H1 (cell line): ENCODE measurements at regions not wholly inside any gene's neighbourhood (a gene's known extent, or its start where the extent isn't known, plus 50 kb on each side); places are given as distances from the start of the nearest gene placed in this dataset.

Experiments used
- KDM5A ChIP-seq: fragments of 200-600 bp; IDR thresholded peaks from 2 replicates; pipeline ENCODE4 v1.7.1; 2012; ENCODE audit warnings: mild to moderate bottlenecking, low read length, inconsistent platforms, mixed read lengths
- MAFK ChIP-seq: IDR thresholded peaks from 2 replicates; pipeline ENCODE4 v1.6.1; 2012; ENCODE audit warnings: low read depth, mild to moderate bottlenecking, improper control_type of control experiment, low read length
- MAX ChIP-seq: IDR thresholded peaks from 2 replicates; pipeline ENCODE4 v1.6.1; 2012; ENCODE audit warnings: inconsistent platforms
- PHF8 ChIP-seq: fragments of 200-600 bp; sonication (generic); conservative IDR thresholded peaks from 2 replicates; pipeline ENCODE4 v1.7.1; 2012; ENCODE audit warnings: low read depth, mild to moderate bottlenecking, inconsistent platforms, low read length, moderate library complexity
- RFX5 ChIP-seq: IDR thresholded peaks from 2 replicates; pipeline ENCODE4 v1.6.1; 2011; ENCODE audit warnings: low read depth, low read length, improper control_type of control experiment, borderline replicate concordance
- SAP30 ChIP-seq: fragments of 300-600 bp; sonication (generic); IDR thresholded peaks from 2 replicates; pipeline ENCODE4 v1.7.1; 2012; ENCODE audit warnings: low read length, moderate library complexity, mild to moderate bottlenecking, inconsistent platforms; ENCODE audit not compliant: insufficient read depth, insufficient replicate concordance
- SP4 ChIP-seq: IDR thresholded peaks from 2 replicates; pipeline ENCODE4 v1.6.1; 2012; ENCODE audit warnings: low read length, inconsistent platforms
- TF ChIP-seq, protein P1 (sequence below): fragments of 300-600 bp; sonication (generic); IDR thresholded peaks from 2 replicates; pipeline ENCODE4 v1.7.1; 2012; ENCODE audit warnings: low read length, moderate library complexity, mild to moderate bottlenecking, inconsistent platforms; ENCODE audit not compliant: insufficient replicate concordance

DNA sequence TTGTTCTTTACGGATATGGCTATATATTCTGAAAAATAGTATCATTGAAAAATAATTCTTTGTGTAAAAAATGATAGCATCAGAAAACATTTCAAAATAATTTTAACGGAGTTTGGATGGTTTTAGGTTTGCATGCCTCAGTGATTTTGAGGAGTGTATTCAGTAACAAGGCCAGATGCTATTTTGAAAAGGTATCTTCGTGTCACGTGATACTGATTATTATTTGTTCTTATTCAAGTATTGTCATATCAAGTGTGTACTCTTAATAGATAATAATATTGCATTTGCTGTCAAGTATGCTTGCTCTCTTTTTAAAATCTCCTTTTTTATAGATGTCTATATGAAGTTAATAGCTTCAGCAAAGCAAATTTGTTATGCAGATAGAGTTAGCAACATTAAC is 313.1 kb upstream of the PTPRD start (continued):
- TF ChIP-seq, protein P1, sequence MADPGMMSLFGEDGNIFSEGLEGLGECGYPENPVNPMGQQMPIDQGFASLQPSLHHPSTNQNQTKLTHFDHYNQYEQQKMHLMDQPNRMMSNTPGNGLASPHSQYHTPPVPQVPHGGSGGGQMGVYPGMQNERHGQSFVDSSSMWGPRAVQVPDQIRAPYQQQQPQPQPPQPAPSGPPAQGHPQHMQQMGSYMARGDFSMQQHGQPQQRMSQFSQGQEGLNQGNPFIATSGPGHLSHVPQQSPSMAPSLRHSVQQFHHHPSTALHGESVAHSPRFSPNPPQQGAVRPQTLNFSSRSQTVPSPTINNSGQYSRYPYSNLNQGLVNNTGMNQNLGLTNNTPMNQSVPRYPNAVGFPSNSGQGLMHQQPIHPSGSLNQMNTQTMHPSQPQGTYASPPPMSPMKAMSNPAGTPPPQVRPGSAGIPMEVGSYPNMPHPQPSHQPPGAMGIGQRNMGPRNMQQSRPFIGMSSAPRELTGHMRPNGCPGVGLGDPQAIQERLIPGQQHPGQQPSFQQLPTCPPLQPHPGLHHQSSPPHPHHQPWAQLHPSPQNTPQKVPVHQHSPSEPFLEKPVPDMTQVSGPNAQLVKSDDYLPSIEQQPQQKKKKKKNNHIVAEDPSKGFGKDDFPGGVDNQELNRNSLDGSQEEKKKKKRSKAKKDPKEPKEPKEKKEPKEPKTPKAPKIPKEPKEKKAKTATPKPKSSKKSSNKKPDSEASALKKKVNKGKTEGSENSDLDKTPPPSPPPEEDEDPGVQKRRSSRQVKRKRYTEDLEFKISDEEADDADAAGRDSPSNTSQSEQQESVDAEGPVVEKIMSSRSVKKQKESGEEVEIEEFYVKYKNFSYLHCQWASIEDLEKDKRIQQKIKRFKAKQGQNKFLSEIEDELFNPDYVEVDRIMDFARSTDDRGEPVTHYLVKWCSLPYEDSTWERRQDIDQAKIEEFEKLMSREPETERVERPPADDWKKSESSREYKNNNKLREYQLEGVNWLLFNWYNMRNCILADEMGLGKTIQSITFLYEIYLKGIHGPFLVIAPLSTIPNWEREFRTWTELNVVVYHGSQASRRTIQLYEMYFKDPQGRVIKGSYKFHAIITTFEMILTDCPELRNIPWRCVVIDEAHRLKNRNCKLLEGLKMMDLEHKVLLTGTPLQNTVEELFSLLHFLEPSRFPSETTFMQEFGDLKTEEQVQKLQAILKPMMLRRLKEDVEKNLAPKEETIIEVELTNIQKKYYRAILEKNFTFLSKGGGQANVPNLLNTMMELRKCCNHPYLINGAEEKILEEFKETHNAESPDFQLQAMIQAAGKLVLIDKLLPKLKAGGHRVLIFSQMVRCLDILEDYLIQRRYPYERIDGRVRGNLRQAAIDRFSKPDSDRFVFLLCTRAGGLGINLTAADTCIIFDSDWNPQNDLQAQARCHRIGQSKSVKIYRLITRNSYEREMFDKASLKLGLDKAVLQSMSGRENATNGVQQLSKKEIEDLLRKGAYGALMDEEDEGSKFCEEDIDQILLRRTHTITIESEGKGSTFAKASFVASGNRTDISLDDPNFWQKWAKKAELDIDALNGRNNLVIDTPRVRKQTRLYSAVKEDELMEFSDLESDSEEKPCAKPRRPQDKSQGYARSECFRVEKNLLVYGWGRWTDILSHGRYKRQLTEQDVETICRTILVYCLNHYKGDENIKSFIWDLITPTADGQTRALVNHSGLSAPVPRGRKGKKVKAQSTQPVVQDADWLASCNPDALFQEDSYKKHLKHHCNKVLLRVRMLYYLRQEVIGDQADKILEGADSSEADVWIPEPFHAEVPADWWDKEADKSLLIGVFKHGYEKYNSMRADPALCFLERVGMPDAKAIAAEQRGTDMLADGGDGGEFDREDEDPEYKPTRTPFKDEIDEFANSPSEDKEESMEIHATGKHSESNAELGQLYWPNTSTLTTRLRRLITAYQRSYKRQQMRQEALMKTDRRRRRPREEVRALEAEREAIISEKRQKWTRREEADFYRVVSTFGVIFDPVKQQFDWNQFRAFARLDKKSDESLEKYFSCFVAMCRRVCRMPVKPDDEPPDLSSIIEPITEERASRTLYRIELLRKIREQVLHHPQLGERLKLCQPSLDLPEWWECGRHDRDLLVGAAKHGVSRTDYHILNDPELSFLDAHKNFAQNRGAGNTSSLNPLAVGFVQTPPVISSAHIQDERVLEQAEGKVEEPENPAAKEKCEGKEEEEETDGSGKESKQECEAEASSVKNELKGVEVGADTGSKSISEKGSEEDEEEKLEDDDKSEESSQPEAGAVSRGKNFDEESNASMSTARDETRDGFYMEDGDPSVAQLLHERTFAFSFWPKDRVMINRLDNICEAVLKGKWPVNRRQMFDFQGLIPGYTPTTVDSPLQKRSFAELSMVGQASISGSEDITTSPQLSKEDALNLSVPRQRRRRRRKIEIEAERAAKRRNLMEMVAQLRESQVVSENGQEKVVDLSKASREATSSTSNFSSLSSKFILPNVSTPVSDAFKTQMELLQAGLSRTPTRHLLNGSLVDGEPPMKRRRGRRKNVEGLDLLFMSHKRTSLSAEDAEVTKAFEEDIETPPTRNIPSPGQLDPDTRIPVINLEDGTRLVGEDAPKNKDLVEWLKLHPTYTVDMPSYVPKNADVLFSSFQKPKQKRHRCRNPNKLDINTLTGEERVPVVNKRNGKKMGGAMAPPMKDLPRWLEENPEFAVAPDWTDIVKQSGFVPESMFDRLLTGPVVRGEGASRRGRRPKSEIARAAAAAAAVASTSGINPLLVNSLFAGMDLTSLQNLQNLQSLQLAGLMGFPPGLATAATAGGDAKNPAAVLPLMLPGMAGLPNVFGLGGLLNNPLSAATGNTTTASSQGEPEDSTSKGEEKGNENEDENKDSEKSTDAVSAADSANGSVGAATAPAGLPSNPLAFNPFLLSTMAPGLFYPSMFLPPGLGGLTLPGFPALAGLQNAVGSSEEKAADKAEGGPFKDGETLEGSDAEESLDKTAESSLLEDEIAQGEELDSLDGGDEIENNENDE, result no peak
- TF ChIP-seq MAFK, result no peak
- TF ChIP-seq SAP30, result no peak
- no peak for TF ChIP-seq RFX5
- no peak for TF ChIP-seq SP4
- TF ChIP-seq PHF8, result no peak
- no peak for TF ChIP-seq MAX
- no peak for TF ChIP-seq KDM5A
- TF ChIP-seq, all 59 proteins: peak for 0
